Left lung (tissue), 4 donors: ENCODE measurements at regions not wholly inside any gene's neighbourhood (a gene's known extent, or its start where the extent isn't known, plus 50 kb on each side); places are given as distances from the start of the nearest gene placed in this dataset.
"Not testable (repeated sequence)": the region's sequence is repeated elsewhere in the genome, so short reads cannot be mapped to it uniquely, and the experiment has no call there.

Experiments used
- ATAC-seq: fragments of 200-7000 bp; cut with Tn5 transposase; one replicate; pipeline ENCODE4 v1.9.1; 2020; ENCODE audit warnings: moderate library complexity
- DNase-seq, 4 donors: peaks; one replicate each; pipeline ENCODE4 v3.0.0-alpha.2; 2013 to 2020
- H3K27ac ChIP-seq, 2 donors: fragments of 200-600 bp; sonication (generic) in 1 of 2; one replicate each; pipeline versions ENCODE4 v1.5.0 to v1.8.0; 2020 to 2021
- H3K27me3 ChIP-seq, 2 donors: fragments of 200-600 bp; sonication (generic) in 1 of 2; one replicate each; pipeline versions ENCODE4 v1.5.0 to v1.8.0; 2020 to 2021
- H3K36me3 ChIP-seq, 2 donors: fragments of 200-600 bp; sonication (generic) in 1 of 2; one replicate each; pipeline versions ENCODE4 v1.5.0 to v1.8.0; 2020 to 2021
- H3K4me1 ChIP-seq, 2 donors: fragments of 200-600 bp; one replicate each; pipeline ENCODE4 v1.8.0; 2021
- H3K4me3 ChIP-seq, 2 donors: fragments of 200-600 bp; sonication (generic) in 1 of 2; one replicate each; pipeline versions ENCODE4 v1.5.0 to v1.8.0; 2020 to 2021; ENCODE audit warnings: mild to moderate bottlenecking in 1 of 2
- H3K9me3 ChIP-seq, 2 donors: fragments of 200-600 bp; sonication (generic) in 1 of 2; one replicate each; pipeline versions ENCODE4 v1.5.0 to v1.8.0; 2020 to 2021
- intact Hi-C, 2 donors: fragments of 100-400 bp; cut with DNase I; formaldehyde crosslinking; loops; one replicate each; pipeline versions ENCODE4 v1.11.2 to v1.14.2; 2022
- TF ChIP-seq, protein P1 (sequence below), 2 donors: fragments of 200-600 bp; sonication (generic) in 1 of 2; IDR thresholded peaks; one replicate each; pipeline versions ENCODE4 v1.5.0 to v1.8.0; 2021; ENCODE audit warnings: antibody characterized with exemption in 2 of 2
- donor health status: DM: no; HTN: yes; CAD: no.
- donor health status: DM: no; HTN: no; CAD: no.

DNA sequence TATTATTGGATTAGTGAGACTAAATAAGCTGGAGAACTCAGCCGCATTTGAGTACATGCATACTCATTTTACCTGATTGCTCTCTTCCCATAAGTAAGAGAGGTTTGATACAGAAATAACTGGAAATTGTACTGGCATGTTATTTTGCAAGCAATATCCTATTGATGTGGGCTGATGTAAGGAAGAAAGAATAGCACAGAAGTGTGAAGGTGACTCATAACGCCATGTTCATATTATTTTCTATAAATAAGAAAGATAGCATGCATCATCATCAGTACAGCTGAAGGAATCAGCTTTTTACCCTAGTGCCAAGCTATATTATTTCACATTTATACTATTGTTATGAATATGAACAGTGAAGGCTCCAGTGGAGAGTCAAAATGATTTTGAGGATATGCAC, 138.3 kb upstream of the FAM47A start:
- H3K36me3 ChIP-seq: no peaks in the 10 kb centered on the region
- no peak overlapping the region for H3K27ac ChIP-seq
- intact Hi-C loops: no loop called here
- ATAC-seq (no peak), DNase-seq (no peak)
- no peak overlapping the region for H3K4me3 ChIP-seq
- H3K9me3 ChIP-seq: no peaks in the 10 kb centered on the region
- TF ChIP-seq, protein P1, sequence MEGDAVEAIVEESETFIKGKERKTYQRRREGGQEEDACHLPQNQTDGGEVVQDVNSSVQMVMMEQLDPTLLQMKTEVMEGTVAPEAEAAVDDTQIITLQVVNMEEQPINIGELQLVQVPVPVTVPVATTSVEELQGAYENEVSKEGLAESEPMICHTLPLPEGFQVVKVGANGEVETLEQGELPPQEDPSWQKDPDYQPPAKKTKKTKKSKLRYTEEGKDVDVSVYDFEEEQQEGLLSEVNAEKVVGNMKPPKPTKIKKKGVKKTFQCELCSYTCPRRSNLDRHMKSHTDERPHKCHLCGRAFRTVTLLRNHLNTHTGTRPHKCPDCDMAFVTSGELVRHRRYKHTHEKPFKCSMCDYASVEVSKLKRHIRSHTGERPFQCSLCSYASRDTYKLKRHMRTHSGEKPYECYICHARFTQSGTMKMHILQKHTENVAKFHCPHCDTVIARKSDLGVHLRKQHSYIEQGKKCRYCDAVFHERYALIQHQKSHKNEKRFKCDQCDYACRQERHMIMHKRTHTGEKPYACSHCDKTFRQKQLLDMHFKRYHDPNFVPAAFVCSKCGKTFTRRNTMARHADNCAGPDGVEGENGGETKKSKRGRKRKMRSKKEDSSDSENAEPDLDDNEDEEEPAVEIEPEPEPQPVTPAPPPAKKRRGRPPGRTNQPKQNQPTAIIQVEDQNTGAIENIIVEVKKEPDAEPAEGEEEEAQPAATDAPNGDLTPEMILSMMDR (IDR thresholded peaks at IDR 0.05): no peak
- no peaks in the 10 kb centered on the region for H3K27me3 ChIP-seq
- no peaks in the 10 kb centered on the region for H3K4me1 ChIP-seq

- intact Hi-C loops: no loop called here
- TF ChIP-seq, protein P1 (IDR thresholded peaks at IDR 0.05): no peak
- no peak for ATAC-seq
- Histone ChIP-seq H3K9me3 (no peaks in the 10 kb centered on the region), H3K27me3 (no peaks in the 10 kb centered on the region), H3K4me1 (no peaks in the 10 kb centered on the region), H3K36me3 (no peaks in the 10 kb centered on the region), H3K27ac (no peak overlapping the region), H3K4me3 (no peak overlapping the region)
- DNase-seq: no peak
Observed at GRCh38 chrX:34238896-34239295, 106.8 kb upstream of the FAM47A start.

- H3K36me3 ChIP-seq, ATAC-seq, H3K9me3 ChIP-seq, DNase-seq, H3K4me3 ChIP-seq, H3K27ac ChIP-seq, H3K4me1 ChIP-seq, H3K27me3 ChIP-seq, intact Hi-C loops: not testable (repeated sequence)
Observed at GRCh38 chrX:34230156-34230555, 98.0 kb upstream of the FAM47A start.

- no peak for ATAC-seq
- no peak for DNase-seq
- intact Hi-C loops: no loop called here
- H3K9me3 ChIP-seq: no peaks in the 10 kb centered on the region
- H3K4me3 ChIP-seq: no peak overlapping the region
- H3K36me3 ChIP-seq: no peaks in the 10 kb centered on the region
- TF ChIP-seq, protein P1 (IDR thresholded peaks at IDR 0.05): no peak
- H3K27ac ChIP-seq: no peak overlapping the region
- H3K27me3 ChIP-seq: no peaks in the 10 kb centered on the region
- H3K4me1 ChIP-seq: no peaks in the 10 kb centered on the region
Observed at GRCh38 chrX:34227804-34228203, 95.7 kb upstream of the FAM47A start.

- H3K36me3 ChIP-seq: no peaks in the 10 kb centered on the region
- no peak for ATAC-seq
- TF ChIP-seq, protein P1 (IDR thresholded peaks at IDR 0.05): no peak
- no peaks in the 10 kb centered on the region for H3K4me1 ChIP-seq
- intact Hi-C loops: no loop called here
- DNase-seq: no peak
- H3K4me3 ChIP-seq: no peak overlapping the region
- no peak overlapping the region for H3K27ac ChIP-seq
- H3K27me3 ChIP-seq: no peaks in the 10 kb centered on the region
- no peaks in the 10 kb centered on the region for H3K9me3 ChIP-seq
Observed at GRCh38 chrX:34223574-34223973, 91.5 kb upstream of the FAM47A start.

DNA sequence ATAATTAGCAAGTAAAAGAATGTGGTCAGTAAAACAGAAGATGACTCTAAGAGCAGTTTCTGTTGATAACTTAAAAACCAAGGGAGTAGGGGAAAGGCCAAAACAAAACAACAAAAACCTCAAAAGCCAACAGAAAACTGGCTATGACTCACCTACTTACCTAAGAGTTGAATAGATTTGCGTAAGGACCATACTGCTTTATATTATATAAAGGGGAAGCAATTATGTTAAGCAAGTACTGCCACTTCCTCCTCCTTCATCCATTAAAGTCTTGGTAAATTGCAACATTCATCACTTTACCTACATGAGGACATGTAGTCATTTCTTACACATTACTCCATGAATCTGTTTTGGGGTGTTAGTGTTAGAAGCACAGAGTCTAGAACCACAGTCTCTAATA, 85.9 kb upstream of the FAM47A start:
- no peaks in the 10 kb centered on the region for H3K4me1 ChIP-seq
- ATAC-seq (no peak), DNase-seq (no peak)
- no peaks in the 10 kb centered on the region for H3K27me3 ChIP-seq
- TF ChIP-seq, protein P1 (IDR thresholded peaks at IDR 0.05): no peak
- no peak overlapping the region for H3K27ac ChIP-seq
- intact Hi-C loops: no loop called here
- H3K9me3 ChIP-seq: no peaks in the 10 kb centered on the region
- H3K36me3 ChIP-seq: no peaks in the 10 kb centered on the region
- no peak overlapping the region for H3K4me3 ChIP-seq
